OCI-LY1 (cell line): ENCODE measurements at regions not wholly inside any gene's neighbourhood (a gene's known extent, or its start where the extent isn't known, plus 50 kb on each side); places are given as distances from the start of the nearest gene placed in this dataset.
"Not testable (repeated sequence)": the region's sequence is repeated elsewhere in the genome, so short reads cannot be mapped to it uniquely, and the experiment has no call there.

Experiments used
- H2AFZ ChIP-seq: fragments of 200-600 bp; sonication (generic), shearing (Covaris generic); 2 replicates; pipeline ENCODE4 v1.6.0; 2014; ENCODE audit warnings: antibody characterized with exemption, mild to moderate bottlenecking, low read length
- H3F3A ChIP-seq: fragments of 200-600 bp; sonication (generic), shearing (Covaris generic); 2 replicates; pipeline ENCODE4 v1.6.0; 2014; ENCODE audit warnings: mild to moderate bottlenecking, antibody characterized with exemption, low read length, moderate library complexity; ENCODE audit not compliant: insufficient read depth
- H3K27ac ChIP-seq: fragments of 200-600 bp; sonication (generic); 2 replicates; pipeline ENCODE4 v1.5.1; 2014; ENCODE audit warnings: low read length, mixed run types, mild to moderate bottlenecking, low read depth; ENCODE audit not compliant: poor library complexity, severe bottlenecking
- H3K27me3 ChIP-seq: fragments of 200-600 bp; sonication (generic); 2 replicates; pipeline ENCODE4 v1.6.0; 2014; ENCODE audit warnings: antibody characterized with exemption, mild to moderate bottlenecking, low read length, moderate library complexity; ENCODE audit not compliant: insufficient read depth
- H3K36me3 ChIP-seq: fragments of 200-600 bp; sonication (generic); 2 replicates; pipeline ENCODE4 v1.6.1; 2014; ENCODE audit warnings: mild to moderate bottlenecking, antibody characterized with exemption, low read length, moderate library complexity, mixed read lengths; ENCODE audit not compliant: insufficient read depth
- H3K4me1 ChIP-seq: fragments of 200-600 bp; sonication (generic); 2 replicates; pipeline ENCODE4 v1.5.1; 2014; ENCODE audit warnings: mild to moderate bottlenecking, low read length, moderate library complexity; ENCODE audit not compliant: insufficient read depth, severe bottlenecking
- H3K4me2 ChIP-seq: fragments of 200-600 bp; sonication (generic), shearing (Covaris generic); 2 replicates; pipeline ENCODE4 v1.6.1; 2014; ENCODE audit warnings: low read length
- H3K4me3 ChIP-seq: fragments of 200-600 bp; sonication (generic); 2 replicates; pipeline ENCODE4 v1.5.1; 2014; ENCODE audit warnings: low read length, low read depth, mild to moderate bottlenecking, mixed read lengths; ENCODE audit not compliant: poor library complexity, severe bottlenecking
- H3K79me2 ChIP-seq: fragments of 200-600 bp; shearing (Covaris generic); 2 replicates; pipeline ENCODE4 v1.6.1; 2016; ENCODE audit warnings: mixed run types, low read length, mixed read lengths; ENCODE audit not compliant: insufficient read depth
- H3K9ac ChIP-seq: fragments of 200-600 bp; sonication (generic), shearing (Covaris generic); 2 replicates; pipeline ENCODE4 v1.6.1; 2014; ENCODE audit warnings: mild to moderate bottlenecking, low read length, mixed read lengths
- H3K9me2 ChIP-seq: fragments of 200-600 bp; sonication (generic), shearing (Covaris generic); 2 replicates; pipeline ENCODE4 v1.6.1; 2014; ENCODE audit warnings: low read depth, mild to moderate bottlenecking, low read length, mixed read lengths
- H3K9me3 ChIP-seq: fragments of 200-600 bp; shearing (Covaris generic); 2 replicates; pipeline ENCODE4 v1.6.1; 2014; ENCODE audit warnings: low read length, mixed read lengths
- H4K20me1 ChIP-seq: fragments of 200-600 bp; sonication (generic), shearing (Covaris generic); 2 replicates; pipeline ENCODE4 v1.6.0; 2016; ENCODE audit warnings: mild to moderate bottlenecking, low read length; ENCODE audit not compliant: insufficient read depth
- EZH2 ChIP-seq: fragments of 200-600 bp; sonication (generic), shearing (Covaris generic); IDR thresholded peaks from 2 replicates; pipeline ENCODE4 v1.8.0; 2017; ENCODE audit warnings: borderline replicate concordance, mixed run types, mild to moderate bottlenecking, antibody characterized with exemption, low read length, moderate library complexity, mixed read lengths
- TF ChIP-seq, protein P1 (sequence below): fragments of 200-600 bp; sonication (generic), shearing (Covaris generic); IDR thresholded peaks from 2 replicates; pipeline ENCODE4 v1.5.1; 2017; ENCODE audit warnings: mild to moderate bottlenecking, antibody characterized with exemption, low read length, moderate library complexity, mixed read lengths

DNA sequence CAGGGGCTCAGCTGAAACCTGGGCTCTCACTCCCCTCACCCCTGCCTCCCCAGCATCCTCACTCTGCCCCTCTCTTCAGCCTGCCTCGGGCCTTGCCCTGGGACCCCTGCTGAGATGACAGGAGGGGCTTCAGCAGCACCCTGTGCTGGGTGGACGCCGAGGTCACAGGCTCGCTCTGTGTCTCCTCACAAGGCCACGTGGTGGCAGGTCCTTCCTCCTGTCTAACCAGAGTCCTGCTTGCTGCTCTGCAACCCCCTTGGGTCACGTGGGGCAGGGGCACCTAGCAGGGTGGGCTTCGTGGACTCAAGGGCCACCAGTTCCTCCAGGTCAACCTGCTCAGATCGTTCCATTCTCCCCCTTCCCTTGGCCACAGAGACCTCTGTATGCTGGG, 90.4 kb downstream of the TMEM121 start:
- Histone ChIP-seq H3K9me3 (no peaks in the 10 kb centered on the region), H3K9me2 (no peaks in the 10 kb centered on the region), H3K4me2 (no peak overlapping the region), H3K4me1 (peaks cover 7% of the 10 kb centered on the region), H3K36me3 (no peaks in the 10 kb centered on the region), H3F3A (no peaks in the 10 kb centered on the region), H3K4me3 (no peak overlapping the region), H3K9ac (no peak overlapping the region), H4K20me1 (no peaks in the 10 kb centered on the region), H2AFZ (no peak overlapping the region), H3K79me2 (no peaks in the 10 kb centered on the region), H3K27me3 (0 out of 2 replicates have a peak, but pooled peaks cover 5% of the 10 kb centered on the region), H3K27ac (no peak overlapping the region)
- TF ChIP-seq EZH2 = no peak
- TF ChIP-seq, protein P1, sequence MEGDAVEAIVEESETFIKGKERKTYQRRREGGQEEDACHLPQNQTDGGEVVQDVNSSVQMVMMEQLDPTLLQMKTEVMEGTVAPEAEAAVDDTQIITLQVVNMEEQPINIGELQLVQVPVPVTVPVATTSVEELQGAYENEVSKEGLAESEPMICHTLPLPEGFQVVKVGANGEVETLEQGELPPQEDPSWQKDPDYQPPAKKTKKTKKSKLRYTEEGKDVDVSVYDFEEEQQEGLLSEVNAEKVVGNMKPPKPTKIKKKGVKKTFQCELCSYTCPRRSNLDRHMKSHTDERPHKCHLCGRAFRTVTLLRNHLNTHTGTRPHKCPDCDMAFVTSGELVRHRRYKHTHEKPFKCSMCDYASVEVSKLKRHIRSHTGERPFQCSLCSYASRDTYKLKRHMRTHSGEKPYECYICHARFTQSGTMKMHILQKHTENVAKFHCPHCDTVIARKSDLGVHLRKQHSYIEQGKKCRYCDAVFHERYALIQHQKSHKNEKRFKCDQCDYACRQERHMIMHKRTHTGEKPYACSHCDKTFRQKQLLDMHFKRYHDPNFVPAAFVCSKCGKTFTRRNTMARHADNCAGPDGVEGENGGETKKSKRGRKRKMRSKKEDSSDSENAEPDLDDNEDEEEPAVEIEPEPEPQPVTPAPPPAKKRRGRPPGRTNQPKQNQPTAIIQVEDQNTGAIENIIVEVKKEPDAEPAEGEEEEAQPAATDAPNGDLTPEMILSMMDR = no peak

GRCh38 chr14:105617201-105617777, 90.9 kb downstream of the TMEM121 start:
- no peak for TF ChIP-seq EZH2
- TF ChIP-seq, protein P1 = no peak
- Histone ChIP-seq H3K27me3 (0 out of 2 replicates have a peak, but pooled peaks cover 5% of the 10 kb centered on the region), H3K9me2 (no peaks in the 10 kb centered on the region), H3K9ac (no peak overlapping the region), H3K4me2 (no peak overlapping the region), H3K27ac (no peak overlapping the region), H3K79me2 (no peaks in the 10 kb centered on the region), H3F3A (no peaks in the 10 kb centered on the region), H3K4me1 (peaks cover 7% of the 10 kb centered on the region), H4K20me1 (no peaks in the 10 kb centered on the region), H2AFZ (no peak overlapping the region), H3K9me3 (no peaks in the 10 kb centered on the region), H3K4me3 (no peak overlapping the region), H3K36me3 (no peaks in the 10 kb centered on the region)

GRCh38 chr14:105617805-105618204, 91.4 kb downstream of the TMEM121 start:
- not testable (repeated sequence) for H3K27ac ChIP-seq, H3K36me3 ChIP-seq, H3K27me3 ChIP-seq, H3K4me1 ChIP-seq, H3F3A ChIP-seq, H2AFZ ChIP-seq, H3K79me2 ChIP-seq, H4K20me1 ChIP-seq, H3K4me3 ChIP-seq, H3K4me2 ChIP-seq, H3K9me3 ChIP-seq, H3K9ac ChIP-seq, H3K9me2 ChIP-seq

- not testable (repeated sequence) for H3K27ac ChIP-seq, H2AFZ ChIP-seq, H3K9ac ChIP-seq, H3K79me2 ChIP-seq, H3K9me2 ChIP-seq, H3K4me2 ChIP-seq, H3F3A ChIP-seq, H4K20me1 ChIP-seq, H3K36me3 ChIP-seq, H3K4me1 ChIP-seq, H3K9me3 ChIP-seq, H3K27me3 ChIP-seq, H3K4me3 ChIP-seq
These were observed 92.9 kb downstream of the TMEM121 start for GRCh38 chr14:105619324-105619723.

GRCh38 chr14:105620178-105620864, 93.9 kb downstream of the TMEM121 start:
- H3F3A ChIP-seq, H4K20me1 ChIP-seq, H3K4me2 ChIP-seq, H3K9ac ChIP-seq, H3K36me3 ChIP-seq, H3K27me3 ChIP-seq, H3K79me2 ChIP-seq, H3K9me2 ChIP-seq, H3K4me3 ChIP-seq, H3K9me3 ChIP-seq, H2AFZ ChIP-seq: not testable (repeated sequence)
- H3K4me1 ChIP-seq = peaks cover 11% of the 10 kb centered on the region
- H3K27ac ChIP-seq = peak overlapping the region; percentile 58

DNA sequence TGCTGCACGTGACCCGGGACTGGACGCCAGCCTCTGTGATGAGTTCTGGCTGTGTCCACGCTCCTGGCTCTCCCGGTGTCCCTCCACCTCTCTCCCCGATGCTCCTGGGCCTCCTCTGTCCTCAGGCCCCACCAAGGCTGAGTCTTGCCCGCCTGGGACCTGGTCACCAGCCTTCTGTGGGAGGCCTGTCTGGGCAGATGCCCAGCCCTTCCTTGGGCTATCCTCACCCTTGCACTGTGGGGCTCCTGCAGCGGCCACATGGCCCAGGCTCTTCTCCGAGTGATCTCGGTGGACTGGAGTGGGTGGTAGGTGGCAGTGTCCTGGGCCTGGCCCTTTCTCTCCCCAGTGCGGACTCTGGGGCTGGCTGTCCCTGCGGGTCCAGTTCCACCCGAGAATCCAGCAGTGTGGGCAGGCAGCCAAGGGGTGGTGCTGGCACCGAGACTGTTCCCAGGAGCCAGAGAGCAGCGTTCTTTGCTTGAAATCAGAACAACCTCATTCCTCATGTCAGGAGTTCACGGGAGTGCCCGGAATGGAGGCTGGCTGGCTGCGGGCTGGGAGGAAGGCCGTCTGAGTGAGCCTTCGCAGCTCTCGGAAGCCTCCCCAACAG, 94.6 kb downstream of the TMEM121 start:
- H3K9ac ChIP-seq, H3K9me2 ChIP-seq, H3K36me3 ChIP-seq, H3F3A ChIP-seq, H3K27me3 ChIP-seq, H4K20me1 ChIP-seq, H3K4me2 ChIP-seq, H3K79me2 ChIP-seq, H3K9me3 ChIP-seq, H2AFZ ChIP-seq, H3K4me1 ChIP-seq, H3K4me3 ChIP-seq: not testable (repeated sequence)
- H3K27ac ChIP-seq = peak overlapping the region; percentile 58
